Mammary epithelial cell (primary cell): ENCODE measurements at regions not wholly inside any gene's neighbourhood (a gene's known extent, or its start where the extent isn't known, plus 50 kb on each side); places are given as distances from the start of the nearest gene placed in this dataset.

Source experiments
- EZH2 ChIP-seq: IDR thresholded peaks from 2 replicates; pipeline ENCODE4 v1.6.1; 2012; ENCODE audit warnings: low read length, inconsistent platforms, borderline replicate concordance
- TF ChIP-seq, protein P1 (sequence below), 2 donors: IDR thresholded peaks in 1 of 2; conservative IDR thresholded peaks in 1 of 2; 2 replicates each; pipeline ENCODE4 v1.5.1; 2011 to 2012; ENCODE audit warnings: inconsistent platforms in 2 of 2, low read length in 2 of 2, mild to moderate bottlenecking in 2 of 2, control low read depth in 1 of 2, low read depth in 1 of 2; ENCODE audit not compliant: insufficient read depth in 1 of 2; ENCODE audit errors: extremely low read depth in 1 of 2

DNA sequence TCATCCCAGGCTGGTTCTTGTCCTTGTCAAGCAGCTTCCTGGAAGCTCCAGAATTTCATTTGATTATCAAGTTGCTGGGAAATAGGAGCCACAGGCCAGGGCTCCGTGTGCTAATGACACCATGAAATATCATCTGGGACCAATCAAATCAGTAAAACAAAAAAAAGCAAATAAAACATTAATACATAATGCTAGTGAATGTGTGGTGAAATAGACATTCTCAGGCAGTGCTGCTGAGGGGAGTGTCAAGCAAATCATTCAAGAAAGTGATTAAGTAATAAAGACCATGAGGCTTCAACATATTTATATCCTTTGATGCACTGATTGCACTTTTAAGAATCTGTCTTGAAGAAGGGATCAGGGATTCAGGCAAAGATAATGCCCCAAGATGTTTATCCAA is 213.7 kb downstream of the MATN1 start:
- TF ChIP-seq, protein P1, sequence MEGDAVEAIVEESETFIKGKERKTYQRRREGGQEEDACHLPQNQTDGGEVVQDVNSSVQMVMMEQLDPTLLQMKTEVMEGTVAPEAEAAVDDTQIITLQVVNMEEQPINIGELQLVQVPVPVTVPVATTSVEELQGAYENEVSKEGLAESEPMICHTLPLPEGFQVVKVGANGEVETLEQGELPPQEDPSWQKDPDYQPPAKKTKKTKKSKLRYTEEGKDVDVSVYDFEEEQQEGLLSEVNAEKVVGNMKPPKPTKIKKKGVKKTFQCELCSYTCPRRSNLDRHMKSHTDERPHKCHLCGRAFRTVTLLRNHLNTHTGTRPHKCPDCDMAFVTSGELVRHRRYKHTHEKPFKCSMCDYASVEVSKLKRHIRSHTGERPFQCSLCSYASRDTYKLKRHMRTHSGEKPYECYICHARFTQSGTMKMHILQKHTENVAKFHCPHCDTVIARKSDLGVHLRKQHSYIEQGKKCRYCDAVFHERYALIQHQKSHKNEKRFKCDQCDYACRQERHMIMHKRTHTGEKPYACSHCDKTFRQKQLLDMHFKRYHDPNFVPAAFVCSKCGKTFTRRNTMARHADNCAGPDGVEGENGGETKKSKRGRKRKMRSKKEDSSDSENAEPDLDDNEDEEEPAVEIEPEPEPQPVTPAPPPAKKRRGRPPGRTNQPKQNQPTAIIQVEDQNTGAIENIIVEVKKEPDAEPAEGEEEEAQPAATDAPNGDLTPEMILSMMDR (conservative IDR thresholded peaks at IDR 0.05 in 1 of 2, IDR thresholded peaks at IDR 0.05 in 1 of 2; ENCODE audit: extremely low read depth in 1 of 2, insufficient read depth in 1 of 2, low read depth in 1 of 2, low read length in 2 of 2) = no peak
- TF ChIP-seq EZH2 = no peak
